ENCODE measurements at regions not wholly inside any gene's neighbourhood (a gene's known extent, or its start where the extent isn't known, plus 50 kb on each side); places are given as distances from the start of the nearest gene placed in this dataset.

GRCh38 chr2:142422041-142422440, 291.2 kb upstream of the LRP1B start:
- TF ChIP-seq CTCF (IDR thresholded peaks at IDR 0.05), result no peak
- no peak for TF ChIP-seq POLR2AphosphoS5 (IDR thresholded peaks at IDR 0.05; ENCODE audit: low read depth, low read length)
- TF ChIP-seq REST (IDR thresholded peaks at IDR 0.05; ENCODE audit: insufficient read depth in 1 of 2, low read depth in 2 of 2, low read length in 1 of 2), result no peak
- TF ChIP-seq TCF7L2 (IDR thresholded peaks at IDR 0.05; ENCODE audit: low read depth, low read length), result no peak
- TF ChIP-seq SIN3A (IDR thresholded peaks at IDR 0.05; ENCODE audit: borderline replicate concordance, insufficient read depth, low read depth, low read length), result no peak
